H1 (cell line): ENCODE measurements at regions not wholly inside any gene's neighbourhood (a gene's known extent, or its start where the extent isn't known, plus 50 kb on each side); places are given as distances from the start of the nearest gene placed in this dataset.

Experiments
- JUND ChIP-seq: IDR thresholded peaks from 2 replicates; pipeline ENCODE4 v1.6.1; 2011; ENCODE audit warnings: mild to moderate bottlenecking, improper control_type of control experiment, low read length
- YY1 ChIP-seq: IDR thresholded peaks from 2 replicates; pipeline ENCODE4 v1.6.1; 2011; ENCODE audit warnings: low read depth, mild to moderate bottlenecking, low read length
- TF ChIP-seq, protein P1 (sequence below), 3 experiments: IDR thresholded peaks; 1 replicate in 2 of 3; 2 replicates in 1 of 3; pipeline versions ENCODE4 v1.5.1 to v1.6.1; 2011; ENCODE audit warnings: low read length in 3 of 3, mild to moderate bottlenecking in 3 of 3, inconsistent platforms in 2 of 3, low read depth in 1 of 3, moderate library complexity in 1 of 3; ENCODE audit not compliant: insufficient read depth in 1 of 3; ENCODE audit errors: control extremely low read depth in 1 of 3

DNA sequence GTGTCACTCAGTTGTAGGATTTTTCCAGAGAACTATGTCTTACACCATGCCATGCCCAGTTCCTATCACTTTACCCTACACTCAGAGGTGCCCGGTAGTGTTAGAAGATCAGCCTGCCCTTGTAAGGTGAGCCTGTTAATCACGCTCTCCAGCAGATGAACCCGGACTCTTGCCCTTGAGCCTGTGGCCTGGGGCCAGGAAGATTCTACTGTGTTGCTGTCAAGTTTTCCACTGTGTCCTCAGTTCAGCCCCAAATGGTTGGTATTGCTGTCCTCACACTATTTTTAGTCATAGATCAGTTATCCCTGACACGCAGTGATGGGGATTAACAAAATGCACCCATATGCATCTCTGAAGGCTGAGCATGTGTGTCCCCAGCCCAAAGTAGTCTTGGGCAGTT lies 105.0 kb upstream of the SPAG17 start:
- TF ChIP-seq YY1 (no peak), JUND (no peak)
- TF ChIP-seq, protein P1, sequence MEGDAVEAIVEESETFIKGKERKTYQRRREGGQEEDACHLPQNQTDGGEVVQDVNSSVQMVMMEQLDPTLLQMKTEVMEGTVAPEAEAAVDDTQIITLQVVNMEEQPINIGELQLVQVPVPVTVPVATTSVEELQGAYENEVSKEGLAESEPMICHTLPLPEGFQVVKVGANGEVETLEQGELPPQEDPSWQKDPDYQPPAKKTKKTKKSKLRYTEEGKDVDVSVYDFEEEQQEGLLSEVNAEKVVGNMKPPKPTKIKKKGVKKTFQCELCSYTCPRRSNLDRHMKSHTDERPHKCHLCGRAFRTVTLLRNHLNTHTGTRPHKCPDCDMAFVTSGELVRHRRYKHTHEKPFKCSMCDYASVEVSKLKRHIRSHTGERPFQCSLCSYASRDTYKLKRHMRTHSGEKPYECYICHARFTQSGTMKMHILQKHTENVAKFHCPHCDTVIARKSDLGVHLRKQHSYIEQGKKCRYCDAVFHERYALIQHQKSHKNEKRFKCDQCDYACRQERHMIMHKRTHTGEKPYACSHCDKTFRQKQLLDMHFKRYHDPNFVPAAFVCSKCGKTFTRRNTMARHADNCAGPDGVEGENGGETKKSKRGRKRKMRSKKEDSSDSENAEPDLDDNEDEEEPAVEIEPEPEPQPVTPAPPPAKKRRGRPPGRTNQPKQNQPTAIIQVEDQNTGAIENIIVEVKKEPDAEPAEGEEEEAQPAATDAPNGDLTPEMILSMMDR (IDR thresholded peaks at IDR 0.05; ENCODE audit: control extremely low read depth in 1 of 3, insufficient read depth in 1 of 3, low read depth in 1 of 3, low read length in 3 of 3), result no peak
